HS-5 (cell line): ENCODE measurements at regions not wholly inside any gene's neighbourhood (a gene's known extent, or its start where the extent isn't known, plus 50 kb on each side); places are given as distances from the start of the nearest gene placed in this dataset.
"Not testable (repeated sequence)": the region's sequence is repeated elsewhere in the genome, so short reads cannot be mapped to it uniquely, and the experiment has no call there.

Source experiments
- DNase-seq: peaks from one replicate; pipeline ENCODE4 v3.0.0-alpha.2; 2012; ENCODE audit warnings: low read depth

DNA sequence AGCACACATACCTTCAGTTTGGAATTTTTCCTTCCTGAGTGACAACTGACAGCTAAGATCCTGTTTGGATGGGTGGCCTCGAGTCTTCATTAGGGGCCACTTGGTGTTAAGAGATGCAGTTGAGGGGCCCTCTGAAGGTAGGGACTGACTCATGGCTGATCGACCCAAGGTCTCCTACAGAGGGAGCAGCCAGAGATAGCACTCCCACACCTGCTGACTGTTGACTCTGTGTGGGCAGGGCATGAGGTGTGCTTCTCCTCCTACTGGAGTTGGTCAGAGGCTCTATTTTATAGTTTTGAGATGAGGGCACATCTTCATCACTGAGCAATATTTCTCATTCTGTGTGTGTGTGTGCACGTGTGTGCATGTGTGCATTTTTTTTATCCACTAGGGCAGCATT lies 378.8 kb upstream of the PODXL start:
- DNase-seq = no peak

DNA sequence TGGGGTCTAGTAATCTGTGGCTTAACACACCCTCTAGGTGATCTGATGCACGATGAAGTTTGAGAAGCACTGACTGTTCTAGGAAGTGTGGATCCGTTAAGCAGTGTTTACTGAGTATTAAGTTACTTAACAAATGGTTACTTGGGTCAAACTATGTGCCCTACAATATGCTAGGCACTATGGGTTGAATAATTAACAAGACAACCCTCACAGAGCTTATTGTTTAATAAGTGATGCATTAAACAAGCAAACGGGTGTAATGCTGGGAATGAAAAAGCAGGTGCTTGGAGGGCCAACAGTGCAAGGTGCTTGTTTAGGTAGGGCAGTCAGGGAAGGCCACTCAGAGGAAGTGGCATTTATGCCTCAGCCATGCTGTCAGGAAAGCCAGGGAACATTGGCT lies 378.0 kb upstream of the PODXL start:
- DNase-seq = no peak

DNA sequence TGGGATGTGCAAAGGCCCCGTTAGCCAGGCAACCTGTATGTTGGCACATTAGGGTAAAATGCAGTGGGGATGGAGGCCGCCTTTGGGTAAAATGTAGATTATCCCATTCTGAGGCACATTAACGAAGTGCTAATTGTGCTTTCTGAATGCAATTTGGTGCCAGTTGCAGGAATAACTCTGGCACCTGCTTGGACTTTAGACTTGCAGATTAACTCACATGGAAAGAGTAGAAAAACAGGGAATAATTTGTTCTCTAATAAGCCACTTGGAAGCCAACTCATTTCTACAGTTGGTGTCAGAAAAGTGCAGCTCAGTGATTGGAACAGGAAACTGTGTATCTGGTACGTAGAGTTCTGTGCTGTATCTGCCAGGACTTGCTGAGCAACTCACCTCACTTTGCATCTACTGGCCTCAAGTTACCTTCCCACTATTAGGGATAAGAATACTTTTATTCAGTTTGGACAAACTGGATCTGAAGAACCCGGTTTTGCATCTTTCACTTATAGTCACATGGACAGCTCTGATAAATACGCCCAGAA lies 377.4 kb upstream of the PODXL start:
- no peak for DNase-seq

DNA sequence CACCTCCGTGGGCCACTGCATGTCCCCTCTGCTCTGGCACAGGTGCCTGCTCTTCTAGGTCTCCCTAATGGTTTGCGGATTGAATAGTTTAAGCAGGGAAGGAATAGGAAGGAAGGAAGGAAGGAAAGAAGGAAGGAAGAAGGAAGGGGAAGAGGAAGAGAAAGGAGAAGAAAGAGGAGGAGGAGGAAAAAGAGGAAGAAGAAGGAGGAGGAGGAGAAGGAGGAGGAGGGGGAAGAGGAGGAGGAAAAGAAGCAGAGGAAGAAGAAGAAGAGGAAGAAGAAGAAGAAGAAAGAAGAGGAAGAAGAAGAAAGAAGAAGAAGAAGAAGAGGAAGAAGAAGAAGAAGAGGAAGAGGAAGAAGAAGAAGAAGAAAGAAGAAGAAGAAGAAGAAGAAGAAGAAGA lies 376.8 kb upstream of the PODXL start:
- DNase-seq = not testable (repeated sequence)

DNA sequence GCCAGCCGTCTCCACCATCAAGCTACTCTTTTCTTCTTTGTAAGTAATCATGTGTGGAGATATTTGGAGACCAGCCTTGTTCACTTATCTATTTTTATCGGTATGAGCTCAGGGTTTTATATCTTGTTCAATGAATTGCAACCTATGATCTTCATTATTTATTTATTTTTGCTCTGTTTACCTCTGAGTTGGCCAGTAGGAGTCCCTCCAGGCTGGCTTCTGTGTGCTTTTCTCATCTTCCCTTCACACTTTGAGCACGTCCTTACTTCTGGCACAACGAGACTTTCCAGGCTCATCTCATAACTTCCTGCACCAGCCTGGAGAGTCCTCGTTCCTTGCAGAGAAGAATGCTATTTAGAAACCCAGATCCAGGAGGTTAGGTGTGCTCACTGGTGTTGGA lies 375.8 kb upstream of the PODXL start:
- no peak for DNase-seq

DNA sequence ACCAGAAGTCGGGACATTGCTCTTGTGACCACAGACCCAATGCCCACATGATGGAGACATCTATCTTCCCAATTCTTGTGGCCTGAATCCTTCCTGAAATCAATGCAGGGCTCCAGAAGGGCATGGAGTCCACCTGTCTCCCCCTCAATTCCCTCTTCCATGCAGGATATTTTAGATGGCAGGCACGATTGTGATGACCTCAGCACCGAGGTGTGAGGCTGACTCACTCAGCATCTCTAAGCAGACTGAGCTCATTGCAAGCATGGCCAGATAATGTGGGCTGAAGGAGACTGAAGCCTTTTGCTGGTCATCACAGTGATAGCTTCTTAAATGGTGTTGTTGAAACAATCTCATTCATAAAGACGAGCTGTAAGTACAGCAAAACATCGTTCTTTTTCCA lies 374.9 kb upstream of the PODXL start:
- no peak for DNase-seq

DNA sequence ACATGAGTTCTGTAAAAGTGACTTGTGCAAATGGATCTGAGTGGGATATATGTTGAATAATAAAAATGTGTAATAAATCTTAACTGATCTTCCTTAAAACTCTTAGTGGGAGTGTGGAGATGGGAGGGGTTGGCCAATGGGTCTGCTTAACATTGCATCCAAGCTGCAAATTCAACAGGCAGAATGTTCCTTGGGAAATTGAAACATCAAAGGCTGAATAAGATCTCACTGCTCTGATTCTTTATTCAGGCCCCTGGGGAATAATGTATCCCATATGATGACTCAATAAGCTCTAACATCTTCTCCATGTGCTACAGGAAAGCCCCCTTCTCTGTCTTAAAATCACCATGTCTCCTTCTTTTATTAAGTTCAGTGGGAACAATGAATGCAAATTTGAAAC lies 373.2 kb upstream of the PODXL start:
- DNase-seq = no peak

DNA sequence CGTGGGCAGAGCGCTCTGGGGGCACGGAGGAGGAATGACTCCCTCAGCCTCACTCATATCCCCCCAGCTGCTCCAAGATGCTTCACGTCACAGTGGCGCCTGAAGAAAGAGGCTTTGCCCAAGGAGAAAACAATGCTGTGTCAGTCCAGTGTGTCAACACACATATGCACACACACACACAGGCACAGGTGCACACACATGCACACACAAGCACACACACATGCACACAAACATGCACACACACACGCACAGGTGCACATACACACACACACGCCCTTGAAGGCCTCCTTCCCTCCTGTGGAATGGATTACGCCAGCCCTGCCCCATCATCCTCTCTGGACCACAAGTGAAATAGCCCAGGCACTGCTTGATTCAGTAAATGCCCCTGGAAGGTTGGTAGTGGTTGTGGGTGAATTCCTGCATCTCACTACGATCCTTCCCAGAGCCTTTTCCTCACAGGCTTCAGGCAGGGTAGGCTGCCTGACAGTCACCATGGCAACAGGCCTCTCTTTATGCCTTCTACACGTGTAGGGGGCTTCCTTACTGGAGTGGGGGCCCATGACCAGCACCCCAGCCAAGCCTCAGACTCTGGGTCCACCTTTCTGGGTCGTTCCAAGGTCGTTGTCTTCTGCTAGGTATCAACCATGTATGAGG lies 371.5 kb upstream of the PODXL start:
- DNase-seq = no peak

DNA sequence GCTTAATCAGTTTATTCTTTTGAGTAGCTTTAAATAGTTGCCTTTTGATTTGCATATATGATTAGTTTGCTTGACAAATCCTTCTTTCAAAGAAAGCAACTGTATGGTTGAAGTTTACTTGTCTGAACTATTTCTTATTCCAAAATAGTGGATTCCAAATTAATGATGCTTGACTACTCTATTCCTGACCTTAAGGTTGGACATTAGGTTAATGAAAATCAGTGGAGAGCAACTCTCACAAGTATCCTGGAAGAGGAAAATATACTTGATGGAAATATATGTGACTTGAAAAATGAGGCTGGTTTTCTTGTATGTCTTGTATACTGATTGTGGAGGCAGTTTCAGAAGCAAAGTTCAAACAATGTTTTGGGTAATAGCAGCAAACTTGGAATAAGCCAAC lies 369.2 kb upstream of the PODXL start:
- no peak for DNase-seq

DNA sequence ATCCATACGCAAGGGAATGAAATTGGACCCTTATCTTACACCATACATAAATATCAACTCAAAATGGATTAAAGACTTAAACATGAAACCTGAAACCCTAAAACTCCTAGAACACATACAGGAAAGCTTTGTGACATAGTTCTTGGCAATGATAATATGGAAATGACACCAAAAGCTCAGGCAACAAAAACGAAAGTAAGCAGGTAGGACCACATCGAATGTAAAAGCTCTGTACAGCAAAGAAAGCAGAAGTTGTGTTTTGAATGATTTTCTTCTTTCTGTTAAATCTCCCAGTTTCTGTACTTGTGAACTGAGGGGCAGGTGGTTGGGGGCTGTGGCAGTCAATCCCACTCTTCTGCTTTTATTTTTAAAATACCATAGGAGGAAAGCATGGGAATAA lies 368.4 kb upstream of the PODXL start:
- DNase-seq = no peak

DNA sequence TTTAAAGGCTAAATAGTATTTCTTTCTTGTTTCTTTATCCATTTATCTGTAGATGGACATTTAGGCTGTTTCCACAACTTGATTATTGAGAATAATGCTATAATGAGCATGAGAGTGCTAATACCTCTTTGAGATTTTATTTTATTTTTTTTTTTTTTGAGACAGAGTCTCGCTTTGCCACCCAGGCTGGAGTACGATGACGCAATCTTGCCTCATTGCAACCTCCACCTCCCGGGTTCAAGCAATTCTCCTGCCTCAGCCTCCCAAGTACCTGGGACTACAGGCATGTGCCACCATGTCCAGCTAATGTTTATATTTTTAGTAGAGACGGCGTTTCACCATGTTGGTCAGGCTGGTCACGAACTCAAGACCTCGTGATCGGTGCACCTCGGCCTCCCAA lies 366.5 kb upstream of the PODXL start:
- DNase-seq = not testable (repeated sequence)

DNA sequence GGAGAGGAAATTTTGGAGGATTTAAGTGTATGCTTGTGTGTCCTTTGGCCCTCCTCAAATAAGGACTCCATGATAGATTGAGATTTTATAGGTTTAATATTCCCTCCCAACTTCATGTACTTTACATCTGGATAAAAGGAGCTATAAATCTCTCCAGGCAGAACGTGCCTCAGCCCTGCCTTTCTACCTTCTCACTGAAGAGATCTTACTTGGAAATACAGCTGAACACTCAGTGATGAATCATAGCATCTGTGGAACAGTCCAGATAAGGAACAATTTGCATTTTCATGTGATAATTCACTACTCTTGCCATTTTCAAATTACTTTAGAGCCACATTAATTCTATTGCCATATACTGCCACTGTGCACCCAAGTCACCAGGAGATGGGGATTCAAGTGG lies 364.6 kb upstream of the PODXL start:
- DNase-seq = no peak

DNA sequence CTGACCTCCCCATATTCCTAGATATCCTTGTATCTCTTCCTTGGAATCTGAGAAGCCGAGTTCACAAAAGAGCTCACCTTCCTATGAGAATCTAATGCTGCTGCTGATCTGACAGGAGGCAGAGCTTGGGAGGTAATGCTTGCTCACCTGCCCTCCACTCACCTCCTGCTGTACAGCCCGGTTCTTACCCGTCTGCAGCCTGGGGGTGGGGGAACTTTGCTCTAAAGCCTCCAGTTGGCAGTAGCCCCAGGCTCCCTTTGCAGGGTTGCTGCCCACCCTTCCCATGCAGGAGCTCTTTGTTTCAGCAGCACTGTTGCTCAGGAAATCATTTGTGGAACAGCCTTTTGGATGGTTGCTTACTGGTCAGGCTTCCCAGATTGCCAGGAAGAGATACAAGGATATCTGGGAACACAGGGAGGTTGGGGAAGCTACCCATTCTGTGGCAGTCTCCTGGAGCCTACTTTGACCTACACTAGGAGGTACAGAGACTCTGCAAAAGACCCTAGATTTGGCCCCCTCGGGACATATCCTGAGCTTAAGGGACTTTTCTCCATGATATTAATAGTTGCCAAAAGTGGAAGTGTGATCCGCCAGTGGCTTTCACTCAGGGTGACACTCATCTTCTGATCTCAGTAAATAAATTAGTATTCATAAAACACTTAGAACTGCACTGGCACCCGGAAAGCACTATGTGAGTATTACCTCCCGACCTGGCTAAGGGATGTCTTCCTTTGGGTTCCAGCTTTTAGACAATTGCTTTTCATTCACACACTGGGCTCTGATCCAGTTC lies 363.7 kb upstream of the PODXL start:
- DNase-seq = no peak

DNA sequence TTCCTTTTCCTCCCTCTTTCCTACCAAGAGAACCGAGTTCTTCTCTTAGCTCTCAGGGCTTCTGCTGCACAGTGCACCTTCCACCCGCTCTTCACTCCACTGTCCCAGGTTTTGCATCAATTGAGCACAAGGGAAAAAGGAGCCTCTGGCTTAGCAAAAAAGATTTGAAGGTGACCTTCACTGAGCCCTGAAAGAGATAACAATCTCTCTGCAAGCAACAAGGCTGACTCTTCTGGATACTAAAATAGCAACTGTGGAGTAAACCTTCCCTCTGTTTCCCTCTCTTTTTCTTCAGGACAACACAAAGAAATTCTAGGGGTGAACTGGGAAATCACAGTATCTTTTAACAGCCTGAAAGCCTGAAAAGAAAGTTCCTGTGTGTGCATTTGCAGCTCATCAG lies 354.7 kb upstream of the PODXL start:
- DNase-seq = no peak

DNA sequence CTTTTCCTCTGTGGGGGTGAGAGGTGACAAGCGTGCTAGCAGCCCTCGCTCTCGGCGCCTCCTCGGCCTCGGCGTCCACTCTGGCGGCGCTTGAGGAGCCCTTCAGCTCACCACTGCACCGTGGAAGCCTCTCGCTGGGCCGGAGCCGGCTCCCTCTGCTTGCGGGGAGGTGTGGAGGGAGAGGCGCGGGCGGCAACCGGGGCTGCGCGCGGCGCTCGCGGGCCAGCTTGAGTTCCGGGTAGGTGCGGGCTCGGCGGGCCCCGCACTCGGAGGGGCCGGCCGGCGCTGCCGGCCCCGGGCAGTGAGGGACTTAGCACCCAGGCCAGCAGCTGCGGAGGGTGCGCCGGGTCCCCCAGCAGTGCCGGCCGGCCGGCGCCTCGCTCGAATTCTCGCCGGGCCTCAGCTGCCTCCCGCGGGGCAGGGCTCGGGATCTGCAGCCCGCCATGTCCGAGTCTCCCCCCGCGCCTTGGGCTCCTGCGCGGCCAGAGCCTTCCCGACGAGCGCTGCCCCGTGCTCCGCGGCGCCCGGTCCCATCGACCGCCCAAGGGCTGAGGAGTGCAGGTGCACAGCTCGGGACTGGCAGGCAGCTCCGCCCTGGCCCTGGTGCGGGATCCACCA lies 352.8 kb upstream of the PODXL start:
- no peak for DNase-seq

DNA sequence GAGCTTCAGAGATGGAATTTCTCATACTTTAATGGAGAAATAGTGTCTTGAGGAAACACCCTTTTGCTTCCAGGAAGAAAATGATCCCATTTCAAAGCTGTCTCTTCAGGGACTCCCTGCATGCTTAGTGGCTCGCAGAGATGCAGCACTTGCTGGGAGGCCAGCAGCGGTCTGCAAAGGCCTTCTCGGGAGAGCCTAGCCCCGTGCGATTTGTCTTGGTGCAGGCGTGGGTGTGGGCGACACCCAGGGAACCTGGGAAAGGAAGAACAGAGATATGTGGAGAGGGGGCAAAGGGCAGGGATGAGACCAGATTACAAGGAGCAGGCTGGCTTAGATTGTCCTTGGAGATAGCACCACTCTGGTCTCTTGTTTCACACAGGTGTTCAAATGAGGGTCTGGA lies 352.3 kb upstream of the PODXL start:
- no peak for DNase-seq

DNA sequence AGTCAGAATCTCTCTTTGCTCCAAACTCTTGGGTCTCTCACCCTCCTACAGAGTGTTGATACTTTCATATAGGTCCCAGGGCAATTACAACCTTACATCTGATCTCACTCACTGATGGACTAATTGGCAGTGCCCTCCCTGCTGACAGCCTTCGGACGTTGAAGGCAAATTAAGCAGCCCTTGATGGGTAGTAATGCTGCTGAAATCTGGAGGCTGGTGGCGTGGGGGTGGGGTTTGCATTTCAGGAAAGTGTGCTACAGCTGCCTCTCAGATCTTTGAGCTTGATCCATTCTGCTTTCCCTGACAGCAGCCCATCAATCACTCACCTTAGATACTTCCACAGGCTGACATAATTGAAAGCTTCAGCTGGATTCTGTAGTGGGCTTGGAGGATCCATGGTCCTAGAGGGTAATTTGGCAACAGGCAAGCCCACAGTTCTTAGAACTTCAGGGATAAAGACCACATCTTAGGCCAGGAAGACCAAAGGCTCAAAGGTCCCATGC lies 349.1 kb upstream of the PODXL start:
- no peak for DNase-seq

DNA sequence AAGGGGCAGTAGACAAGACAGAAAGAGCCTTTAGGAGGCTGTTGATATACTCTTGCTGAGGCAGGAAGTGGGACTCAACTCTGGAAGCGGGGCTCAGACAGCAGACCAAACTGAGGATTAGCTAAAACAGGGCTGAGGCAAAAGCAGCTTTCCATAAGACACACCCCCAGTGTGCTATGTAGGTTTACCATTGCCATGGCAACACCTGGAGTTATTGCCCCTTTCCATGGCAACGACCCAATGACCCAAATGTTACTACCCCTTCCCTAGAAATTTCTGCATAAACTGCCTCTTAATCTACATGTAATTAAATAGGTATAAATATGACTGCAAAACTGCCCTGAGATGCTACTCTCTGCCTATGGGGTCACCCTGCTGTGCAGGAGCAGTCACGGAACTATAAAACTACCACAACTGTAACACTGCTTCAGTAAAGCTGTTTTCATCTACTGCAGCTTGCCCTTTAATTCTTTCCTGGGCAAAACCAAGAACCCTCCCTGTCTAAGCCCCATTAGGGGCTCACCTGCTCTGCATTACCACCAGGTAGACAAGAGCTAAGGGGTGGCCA lies 348.4 kb upstream of the PODXL start:
- no peak for DNase-seq

DNA sequence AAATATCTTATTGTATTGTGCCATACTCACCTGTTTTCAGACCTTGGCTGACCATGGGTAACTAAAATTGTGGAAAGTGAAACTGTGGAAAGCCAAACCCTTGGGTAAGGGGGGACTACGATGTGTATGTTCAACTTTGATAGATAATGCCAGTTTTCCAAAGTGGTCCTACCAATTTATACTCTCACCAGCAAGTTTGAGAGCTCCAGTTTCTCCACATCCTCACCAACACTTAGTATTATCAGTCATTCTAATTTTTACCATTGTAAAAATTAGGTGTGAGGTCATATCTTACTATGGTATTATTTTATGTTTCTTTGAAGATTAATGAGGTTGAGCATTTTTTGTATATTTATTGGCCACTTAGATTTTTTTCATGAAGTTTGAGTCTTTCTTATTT lies 346.9 kb upstream of the PODXL start:
- no peak for DNase-seq

DNA sequence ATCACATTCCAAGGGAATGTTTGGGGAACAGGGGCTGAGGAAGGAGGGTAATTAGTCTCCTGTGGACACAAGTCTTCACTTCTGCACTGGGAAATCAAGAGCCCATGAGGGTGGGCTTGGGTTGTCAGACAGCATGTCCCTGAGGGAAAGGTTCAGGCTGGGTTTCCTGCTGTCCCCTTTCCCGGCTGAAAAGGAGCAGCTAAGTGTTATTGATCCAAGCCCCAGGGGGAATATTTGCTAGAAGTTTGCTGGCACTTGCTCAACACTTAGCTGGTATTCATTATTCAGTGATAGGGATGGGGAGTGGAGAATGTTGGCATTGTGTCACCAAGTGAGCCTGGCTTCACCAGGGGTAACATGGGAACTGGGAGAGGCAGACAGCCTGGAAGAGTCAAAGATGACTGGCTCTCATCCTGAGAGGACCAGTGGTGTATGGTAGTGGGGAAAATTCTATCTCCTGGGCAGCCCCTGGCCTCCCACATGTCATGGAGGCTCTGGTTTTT lies 344.4 kb upstream of the PODXL start:
- no peak for DNase-seq

DNA sequence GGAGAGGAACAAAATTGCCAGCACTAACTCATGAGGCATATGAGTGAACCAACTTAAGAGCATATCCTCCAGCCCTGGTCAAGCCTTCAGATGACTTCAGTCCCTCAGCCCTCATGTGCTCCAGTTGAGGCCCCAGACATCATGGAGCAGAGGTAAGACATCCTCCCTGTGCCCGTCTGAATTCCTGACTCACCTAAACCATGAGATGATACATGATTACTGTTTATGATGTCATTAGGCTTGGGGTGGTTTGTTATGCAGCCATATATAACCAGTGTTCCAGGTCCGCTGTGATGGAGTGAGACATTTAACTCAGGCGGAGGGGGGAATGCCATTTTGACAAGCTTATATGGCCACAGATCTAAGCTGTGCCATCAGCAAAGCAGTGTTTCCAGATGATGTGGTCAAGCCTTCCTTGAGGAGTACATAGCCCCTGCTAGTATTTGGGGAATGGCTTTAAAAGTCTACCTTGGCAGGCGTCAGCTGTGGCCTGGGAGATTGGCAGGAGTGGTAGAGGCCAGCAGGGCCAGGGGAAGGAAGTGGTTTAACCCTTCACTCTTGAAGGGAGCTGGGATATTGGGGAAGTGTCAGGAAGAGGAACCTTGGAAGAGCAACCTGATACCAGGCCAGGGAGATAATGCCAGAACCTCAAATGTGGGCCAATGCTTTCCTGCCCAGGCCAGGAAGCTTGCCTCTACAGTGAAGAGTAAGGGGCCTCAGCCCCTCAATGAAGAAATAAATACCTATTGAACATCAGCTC lies 343.0 kb upstream of the PODXL start:
- no peak for DNase-seq

DNA sequence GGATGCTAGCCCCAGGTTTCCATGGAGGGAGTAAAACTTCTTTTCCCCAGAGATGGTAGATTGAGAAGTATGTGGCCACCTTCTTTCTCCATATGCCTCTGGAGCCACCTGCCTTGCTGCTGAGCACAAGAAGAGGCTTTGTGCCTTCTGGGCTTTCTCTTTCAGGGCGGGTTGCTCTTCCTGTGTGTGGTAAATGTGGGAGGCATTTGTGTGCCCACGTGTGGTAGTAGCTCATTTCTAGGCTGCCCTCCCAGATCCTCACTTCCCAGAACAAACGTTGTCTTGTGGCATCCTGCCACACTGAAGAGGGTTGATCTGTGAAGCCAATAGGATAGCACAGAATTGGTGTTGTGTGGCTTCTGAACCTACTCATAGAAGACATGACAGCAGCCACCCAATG lies 342.0 kb upstream of the PODXL start:
- no peak for DNase-seq
